H1 (cell line): ENCODE measurements at regions not wholly inside any gene's neighbourhood (a gene's known extent, or its start where the extent isn't known, plus 50 kb on each side); places are given as distances from the start of the nearest gene placed in this dataset.

ENCODE experiments used
- CTCF ChIA-PET: fragments of 300-600 bp; sonication (Branson Sonifier 250); formaldehyde crosslinking; loops from one replicate; lab custom pipeline; 2021; ENCODE audit not compliant: partially characterized antibody; lab: Charles Lee
- POLR2A ChIA-PET: fragments of 300-600 bp; sonication (Branson Sonifier 250); formaldehyde crosslinking; loops from one replicate; lab custom pipeline; 2021; ENCODE audit warnings: inconsistent platforms; ENCODE audit not compliant: partially characterized antibody; lab: Charles Lee
- DNase-seq, 2 experiments: peaks; one replicate each; pipeline versions ENCODE4 v3.0.0 to v3.0.0-alpha.2; 2010 to 2022; ENCODE audit warnings: low spot score in 2 of 2, low read depth in 1 of 2, mixed read lengths in 1 of 2
- FAIRE-seq: peaks from 2 replicates; lab custom pipeline; 2011; peaks lifted over from hg19 to GRCh38; lab: Jason Lieb, UNC
- H2AFZ ChIP-seq: 2 replicates; pipeline ENCODE4 v1.8.1; 2012; ENCODE audit warnings: low read length, inconsistent platforms
- H2AK5ac ChIP-seq: 2 replicates; pipeline ENCODE4 v1.6.1; 2013; ENCODE audit warnings: low read depth, low read length
- H2BK120ac ChIP-seq: replicated peaks from 2 replicates; pipeline ENCODE3; 2013; ENCODE audit warnings: low read depth, low read length, inconsistent platforms
- H2BK12ac ChIP-seq: 2 replicates; pipeline ENCODE4 v1.6.1; 2013; ENCODE audit warnings: low read depth, low read length
- H2BK15ac ChIP-seq: 2 replicates; pipeline ENCODE4 v1.6.1; 2013; ENCODE audit warnings: low read length
- H2BK20ac ChIP-seq: 2 replicates; pipeline ENCODE4 v1.6.1; 2013; ENCODE audit warnings: low read length
- H2BK5ac ChIP-seq: 2 replicates; pipeline ENCODE4 v1.6.1; 2013; ENCODE audit warnings: low read depth, low read length
- H3K14ac ChIP-seq: 2 replicates; pipeline ENCODE4 v1.6.1; 2013; ENCODE audit warnings: inconsistent platforms; ENCODE audit not compliant: insufficient read length
- H3K18ac ChIP-seq: 2 replicates; pipeline ENCODE4 v1.6.1; 2013; ENCODE audit warnings: low read length; ENCODE audit errors: extremely low read depth
- H3K23ac ChIP-seq: 2 replicates; pipeline ENCODE4 v1.6.1; 2013; ENCODE audit warnings: inconsistent platforms; ENCODE audit not compliant: insufficient read length
- H3K23me2 ChIP-seq: 2 replicates; pipeline ENCODE4 v1.6.1; 2013; ENCODE audit warnings: low read depth, low read length
- H3K27ac ChIP-seq: 2 replicates; pipeline ENCODE4 v1.6.1; 2011; ENCODE audit warnings: low read depth, low read length, inconsistent platforms
- H3K27me3 ChIP-seq, 4 experiments: replicated peaks in 1 of 4; 1 replicate in 1 of 4; 2 replicates in 3 of 4; pipeline versions ENCODE4 v1.6.1 to v1.8.1; 2011 to 2013; ENCODE audit warnings: low read length in 3 of 4, mild to moderate bottlenecking in 3 of 4, inconsistent platforms in 2 of 4, mixed read lengths in 2 of 4, moderate library complexity in 1 of 4; ENCODE audit not compliant: control insufficient read depth in 3 of 4, insufficient read depth in 3 of 4; ENCODE audit errors: extremely low read depth in 1 of 4
- H3K36me3 ChIP-seq, 4 experiments: 2 replicates each; pipeline versions ENCODE4 v1.6.1 to v1.8.1; 2011 to 2013; ENCODE audit warnings: mild to moderate bottlenecking in 4 of 4, low read length in 3 of 4, moderate library complexity in 2 of 4, control low read depth in 1 of 4, inconsistent platforms in 1 of 4; ENCODE audit not compliant: insufficient read depth in 4 of 4, control insufficient read depth in 2 of 4
- H3K4ac ChIP-seq: replicated peaks from 2 replicates; pipeline ENCODE3; 2013; ENCODE audit warnings: low read length, low read depth, mixed read lengths, inconsistent platforms; ENCODE audit not compliant: insufficient read length
- H3K4me1 ChIP-seq, 4 experiments: replicated peaks in 1 of 4; 1 replicate in 1 of 4; 2 replicates in 3 of 4; pipeline versions ENCODE4 v1.6.1 to v1.8.1; 2011 to 2013; ENCODE audit warnings: low read length in 3 of 4, inconsistent platforms in 2 of 4, mixed read lengths in 1 of 4; ENCODE audit not compliant: insufficient read depth in 4 of 4, control insufficient read depth in 3 of 4
- H3K4me2 ChIP-seq, 2 experiments: 2 replicates each; pipeline versions ENCODE4 v1.6.1 to v1.8.1; 2011 to 2013; ENCODE audit warnings: low read depth in 2 of 2, low read length in 2 of 2, control low read depth in 1 of 2, inconsistent platforms in 1 of 2, mild to moderate bottlenecking in 1 of 2; ENCODE audit not compliant: insufficient read depth in 1 of 2
- H3K4me3 ChIP-seq, 4 experiments: fragments of 200-600, 300-600 bp in 1 of 4; sonication (generic), shearing (Covaris generic), sonication (Bioruptor Twin) in 1 of 4; 2 replicates each; pipeline versions ENCODE4 v1.5.1 to v1.8.1; 2011 to 2016; ENCODE audit warnings: low read length in 4 of 4, low read depth in 3 of 4, control low read depth in 2 of 4, inconsistent platforms in 2 of 4, mild to moderate bottlenecking in 2 of 4, mixed read lengths in 1 of 4, moderate library complexity in 1 of 4; ENCODE audit not compliant: insufficient read depth in 2 of 4; ENCODE audit errors: extremely low read depth in 1 of 4
- H3K56ac ChIP-seq: replicated peaks from 2 replicates; pipeline ENCODE3; 2013; ENCODE audit warnings: low read depth, mild to moderate bottlenecking, mixed read lengths, low read length, inconsistent platforms; ENCODE audit not compliant: insufficient read length
- H3K79me1 ChIP-seq: 2 replicates; pipeline ENCODE4 v1.6.1; 2013; ENCODE audit warnings: low read depth, low read length, control low read depth
- H3K79me2 ChIP-seq, 2 experiments: 2 replicates each; pipeline versions ENCODE4 v1.6.1 to v1.8.1; 2012 to 2013; ENCODE audit warnings: low read length in 2 of 2, mild to moderate bottlenecking in 2 of 2, inconsistent platforms in 1 of 2; ENCODE audit not compliant: insufficient read depth in 2 of 2, control insufficient read depth in 1 of 2
- H3K9ac ChIP-seq, 4 experiments: replicated peaks in 1 of 4; 1 replicate in 1 of 4; 2 replicates in 3 of 4; pipeline versions ENCODE4 v1.6.1 to v1.8.1; 2011 to 2013; ENCODE audit warnings: low read depth in 3 of 4, low read length in 3 of 4, control low read depth in 2 of 4, mild to moderate bottlenecking in 2 of 4, moderate library complexity in 2 of 4, inconsistent platforms in 1 of 4; ENCODE audit errors: extremely low read depth in 1 of 4
- H3K9me3 ChIP-seq, 2 experiments: 2 replicates each; pipeline versions ENCODE4 v1.6.1 to v1.8.1; 2012 to 2013; ENCODE audit warnings: mild to moderate bottlenecking in 2 of 2, moderate library complexity in 2 of 2, control low read depth in 1 of 2, inconsistent platforms in 1 of 2, low read depth in 1 of 2, low read length in 1 of 2, mixed read lengths in 1 of 2; ENCODE audit not compliant: insufficient read depth in 2 of 2
- H4K20me1 ChIP-seq, 2 experiments: replicated peaks in 1 of 2; 2 replicates each; pipeline versions ENCODE3 to v1.8.1; 2011 to 2013; ENCODE audit warnings: inconsistent platforms in 2 of 2, low read length in 2 of 2, mild to moderate bottlenecking in 1 of 2; ENCODE audit not compliant: insufficient read depth in 2 of 2, control insufficient read depth in 1 of 2
- H4K5ac ChIP-seq: 2 replicates; pipeline ENCODE4 v1.6.1; 2013; ENCODE audit warnings: low read length, low read depth, mixed read lengths, inconsistent platforms; ENCODE audit not compliant: insufficient read length
- H4K8ac ChIP-seq: 2 replicates; pipeline ENCODE4 v1.8.0; 2013; ENCODE audit warnings: mild to moderate bottlenecking, moderate library complexity, low read length, inconsistent platforms; ENCODE audit not compliant: insufficient read depth; ENCODE audit errors: extremely low read depth
- H4K91ac ChIP-seq: replicated peaks from 2 replicates; pipeline ENCODE3; 2013; ENCODE audit warnings: low read length, mixed read lengths, inconsistent platforms; ENCODE audit not compliant: insufficient read length
- BCL11A ChIP-seq, 2 experiments: IDR thresholded peaks; one replicate each; pipeline ENCODE4 v1.6.1; 2011; ENCODE audit warnings: low read depth in 2 of 2, low read length in 2 of 2, mild to moderate bottlenecking in 2 of 2
- BRCA1 ChIP-seq: IDR thresholded peaks from 2 replicates; pipeline ENCODE4 v1.6.1; 2012; ENCODE audit warnings: low read depth, low read length, improper control_type of control experiment
- CBX5 ChIP-seq: fragments of 300-800, 300-1000 bp; sonication (generic); IDR thresholded peaks from 2 replicates; pipeline ENCODE4 v1.7.1; 2016; ENCODE audit warnings: antibody characterized with exemption, low read length, low read depth
- CTBP2 ChIP-seq: IDR thresholded peaks from 2 replicates; pipeline ENCODE4 v1.7.0; 2011; ENCODE audit warnings: borderline replicate concordance, mild to moderate bottlenecking, moderate library complexity, mixed read lengths, low read length; ENCODE audit not compliant: insufficient read depth, insufficient read length
- NRF1 ChIP-seq: IDR thresholded peaks from 2 replicates; pipeline ENCODE4 v1.6.1; 2011; ENCODE audit warnings: mild to moderate bottlenecking, low read depth, low read length, improper control_type of control experiment
- POLR2AphosphoS5 ChIP-seq: IDR thresholded peaks from 2 replicates; pipeline ENCODE4 v1.6.1; 2011; ENCODE audit warnings: low read depth, low read length
- RBBP5 ChIP-seq: IDR thresholded peaks from 2 replicates; pipeline ENCODE4 v1.7.1; 2012; ENCODE audit warnings: low read depth, mild to moderate bottlenecking, inconsistent platforms, low read length, moderate library complexity, borderline replicate concordance
- RNF2 ChIP-seq: fragments of 200-900, 300-1000 bp; sonication (generic); IDR thresholded peaks from 2 replicates; pipeline ENCODE4 v1.7.1; 2016; ENCODE audit warnings: borderline replicate concordance, low read depth, mild to moderate bottlenecking, antibody characterized with exemption, low read length; ENCODE audit not compliant: poor library complexity, severe bottlenecking; ENCODE audit errors: missing control alignments
- SUZ12 ChIP-seq: fragments of 200-600 bp; sonication (generic); IDR thresholded peaks from 2 replicates; pipeline ENCODE4 v1.6.1; 2012; ENCODE audit warnings: mild to moderate bottlenecking, inconsistent platforms, low read length, moderate library complexity, mixed read lengths
- WGBS, 2 experiments: shearing (Covaris generic) in 1 of 2; methylation state at CpG; one replicate each; pipeline versions ENCODE4 v1.1.6 to v1.1.7; 2013 to 2015; ENCODE audit warnings: low lambda C conversion rate in 2 of 2, mixed read lengths in 2 of 2, inconsistent platforms in 1 of 2, low coverage in 1 of 2, missing lambda C conversion rate in 1 of 2; ENCODE audit not compliant: insufficient replicate concordance in 2 of 2, insufficient coverage in 1 of 2, insufficient read length in 1 of 2; ENCODE audit errors: extremely low coverage in 1 of 2, missing lambda C conversion rate in 1 of 2; 5-methylcytosine and 5-hydroxymethylcytosine counted together

DNA sequence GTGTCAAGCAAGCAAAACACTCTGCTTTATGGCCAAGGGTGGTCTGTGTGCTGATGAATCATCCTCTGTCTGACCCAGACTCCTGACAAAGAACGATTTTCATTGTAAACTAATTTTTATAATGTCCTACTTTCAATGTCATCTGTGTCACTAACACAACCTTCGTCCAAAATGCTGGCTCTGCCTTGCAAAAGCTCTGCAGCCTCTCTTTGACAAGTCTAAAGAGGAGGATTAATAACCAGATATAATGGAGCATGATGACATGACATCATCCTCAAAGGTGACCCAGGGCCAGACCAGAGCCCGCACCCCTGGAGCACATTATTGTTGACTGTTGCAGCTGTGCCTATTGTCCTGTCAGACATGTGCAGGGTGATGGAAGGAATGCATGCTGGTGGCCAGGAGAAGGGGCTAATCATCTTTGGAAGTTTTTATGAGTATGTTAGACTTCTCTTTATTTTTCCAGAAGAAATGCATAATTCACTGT, 589.4 kb downstream of the NR2F1-AS1 start:
- Histone ChIP-seq H3K79me2 (no peaks in the 10 kb centered on the region), H2AFZ (no peak overlapping the region), H3K4me2 (no peak overlapping the region), H4K8ac (no peak overlapping the region)
- TF ChIP-seq CTBP2: no peak
- TF ChIP-seq CBX5: no peak
- TF ChIP-seq BRCA1: no peak
- no peak for TF ChIP-seq RBBP5
- no peak for TF ChIP-seq RNF2
- TF ChIP-seq BCL11A (IDR thresholded peaks at IDR 0.05; ENCODE audit: low read depth in 2 of 2, low read length in 2 of 2): no peak
- no peak for TF ChIP-seq NRF1
- TF ChIP-seq SUZ12: no peak
- TF ChIP-seq POLR2AphosphoS5: no peak
- TF ChIP-seq, all 59 proteins: peak for 0
- no peak overlapping the region for H2BK5ac ChIP-seq
- no peak overlapping the region for H3K27ac ChIP-seq
- no peaks in the 10 kb centered on the region for H3K4me1 ChIP-seq
- H4K20me1 ChIP-seq: no peaks in the 10 kb centered on the region
- ChIA-PET POLR2A (no interaction called here), CTCF (interaction anchor here (0.6 kb wide), 1 partner anchor 735 kb away, joined by 3 read pairs; no protein-coding TSS in a partner anchor)
- peaks cover 0 to 10% of the 10 kb centered on the region in 2 experiments; a peak in 1 of 4 replicates for H3K9me3 ChIP-seq
- no peaks in the 10 kb centered on the region for H3K36me3 ChIP-seq
- H3K4me3 ChIP-seq: no peak overlapping the region
- no peak overlapping the region for H3K9ac ChIP-seq
- no peak overlapping the region for H2BK12ac ChIP-seq
- H4K91ac ChIP-seq: no peak overlapping the region
- H3K23me2 ChIP-seq: no peaks in the 10 kb centered on the region
- FAIRE-seq (no peak), DNase-seq (no peak)
- H3K79me1 ChIP-seq: no peaks in the 10 kb centered on the region
- no peak overlapping the region for H2BK15ac ChIP-seq
- no peak overlapping the region for H3K23ac ChIP-seq
- H2AK5ac ChIP-seq: no peak overlapping the region
- WGBS, 2 experiments: 93% methylated on average over 3 of the region's 3 CpGs; no CpG with 5 or more reads in 1 of the 2 experiments
- no peak overlapping the region for H3K4ac ChIP-seq
- no peak overlapping the region for H4K5ac ChIP-seq
- no peak overlapping the region for H3K14ac ChIP-seq
- no peak overlapping the region for H2BK120ac ChIP-seq
- H3K18ac ChIP-seq: no peak overlapping the region
- H3K27me3 ChIP-seq: no peaks in the 10 kb centered on the region
- H3K56ac ChIP-seq: no peak overlapping the region
- no peak overlapping the region for H2BK20ac ChIP-seq
